NCI-H446 (cell line): ENCODE measurements at regions not wholly inside any gene's neighbourhood (a gene's known extent, or its start where the extent isn't known, plus 50 kb on each side); places are given as distances from the start of the nearest gene placed in this dataset.

Experiments used
- DNase-seq, 2 experiments: peaks; one replicate each; lab custom pipeline; 2025; lab: John Stamatoyannopoulos, UW

- no peak for DNase-seq
Measured at GRCh38 chr16:76612497-76612896, 335.3 kb downstream of the CNTNAP4 start.

GRCh38 chr16:76614269-76614668, 337.1 kb downstream of the CNTNAP4 start:
- peak; percentile 76 to 79 for DNase-seq

GRCh38 chr16:76622876-76623275, 345.7 kb downstream of the CNTNAP4 start:
- no peak for DNase-seq

GRCh38 chr16:76634847-76635697, 357.9 kb downstream of the CNTNAP4 start:
- no peak for DNase-seq

- peak; percentile 4 to 38 for DNase-seq
Measured at GRCh38 chr16:76639685-76640289, 362.6 kb downstream of the CNTNAP4 start.

- no peak for DNase-seq
Measured at GRCh38 chr16:76650582-76650981, 373.4 kb downstream of the CNTNAP4 start.

- DNase-seq, result peak; percentile 4 to 48
Measured at GRCh38 chr16:76653390-76654026, 376.3 kb downstream of the CNTNAP4 start.

GRCh38 chr16:76654088-76654820, 377.1 kb downstream of the CNTNAP4 start:
- DNase-seq, result no peak

GRCh38 chr16:76656994-76657393, 379.8 kb downstream of the CNTNAP4 start:
- DNase-seq, result no peak

GRCh38 chr16:76661691-76662235, 384.6 kb downstream of the CNTNAP4 start:
- DNase-seq, result no peak

- no peak for DNase-seq
Measured at GRCh38 chr16:76665571-76666275, 388.5 kb downstream of the CNTNAP4 start.

GRCh38 chr16:76668207-76668725, 391.1 kb downstream of the CNTNAP4 start:
- DNase-seq, result no peak

- DNase-seq, result no peak
Measured at GRCh38 chr16:76669288-76669687, 392.1 kb downstream of the CNTNAP4 start.

- DNase-seq, result no peak
Measured at GRCh38 chr16:76670125-76670857, 393.1 kb downstream of the CNTNAP4 start.

GRCh38 chr16:76676356-76676755, 399.2 kb downstream of the CNTNAP4 start:
- DNase-seq, result no peak

GRCh38 chr16:76681296-76681695, 404.1 kb downstream of the CNTNAP4 start:
- DNase-seq, result no peak

GRCh38 chr16:76683051-76683450, 405.9 kb downstream of the CNTNAP4 start:
- DNase-seq, result no peak

- DNase-seq, result no peak
Measured at GRCh38 chr16:76696876-76697275, 419.7 kb downstream of the CNTNAP4 start.

GRCh38 chr16:76705892-76706291, 428.7 kb downstream of the CNTNAP4 start:
- no peak for DNase-seq

- no peak for DNase-seq
Measured at GRCh38 chr16:76713191-76713590, 436.0 kb downstream of the CNTNAP4 start.
